NOMO-1 (cell line): ENCODE measurements at regions not wholly inside any gene's neighbourhood (a gene's known extent, or its start where the extent isn't known, plus 50 kb on each side); places are given as distances from the start of the nearest gene placed in this dataset.

Source experiments
- DNase-seq, 2 experiments: peaks; one replicate each; lab custom pipeline; 2025; ENCODE audit not compliant: unreplicated experiment in 2 of 2; lab: John Stamatoyannopoulos, UW

GRCh38 chr3:117161816-117162215 lies 452.2 kb downstream of the TUSC7 start:
- DNase-seq: no peak

DNA sequence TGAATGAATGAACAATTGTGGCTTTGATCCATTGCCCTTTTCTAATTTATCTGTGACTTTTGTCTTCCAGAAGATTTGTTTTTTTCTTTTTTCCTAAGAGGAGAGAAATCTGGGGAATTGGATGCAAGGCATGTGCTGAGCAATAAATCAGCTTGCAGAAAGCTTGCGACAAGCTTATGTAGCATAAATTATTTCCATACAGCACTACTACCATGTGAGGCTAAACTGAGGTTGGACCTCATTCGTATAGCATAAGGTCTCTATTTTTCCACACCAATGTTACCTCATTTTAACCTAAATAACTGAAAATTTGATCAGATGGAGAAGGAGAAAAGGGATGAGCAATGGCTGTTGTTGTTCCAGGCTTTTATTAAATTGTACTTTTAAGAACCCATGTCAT lies 455.6 kb downstream of the TUSC7 start:
- no peak for DNase-seq

GRCh38 chr3:117165601-117166051 lies 456.0 kb downstream of the TUSC7 start:
- DNase-seq: no peak

GRCh38 chr3:117168896-117169295 lies 459.3 kb downstream of the TUSC7 start:
- DNase-seq: no peak

GRCh38 chr3:117170094-117170493 lies 460.5 kb downstream of the TUSC7 start:
- DNase-seq: no peak

DNA sequence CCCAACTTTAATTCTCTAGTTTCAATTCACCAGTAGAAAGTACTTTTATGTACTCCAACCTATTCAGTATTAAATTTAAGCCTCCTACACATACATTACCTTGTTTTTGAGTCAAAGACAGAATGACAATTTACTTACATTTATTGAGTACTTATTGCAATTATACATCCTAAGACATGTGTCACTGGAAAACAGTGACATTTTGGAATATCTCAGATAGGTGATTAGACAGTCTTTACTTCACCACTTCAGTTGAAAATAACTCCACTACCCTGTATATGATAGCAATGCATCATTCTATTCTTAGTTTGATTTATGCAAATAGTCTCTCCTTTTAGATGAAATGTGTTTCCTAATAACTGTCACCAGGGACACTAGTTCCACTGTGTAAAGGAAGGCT lies 461.5 kb downstream of the TUSC7 start:
- no peak for DNase-seq

- no peak for DNase-seq
Observed at GRCh38 chr3:117172426-117172825, 462.8 kb downstream of the TUSC7 start.

- no peak for DNase-seq
Observed at GRCh38 chr3:117181222-117181621, 471.6 kb downstream of the TUSC7 start.

DNA sequence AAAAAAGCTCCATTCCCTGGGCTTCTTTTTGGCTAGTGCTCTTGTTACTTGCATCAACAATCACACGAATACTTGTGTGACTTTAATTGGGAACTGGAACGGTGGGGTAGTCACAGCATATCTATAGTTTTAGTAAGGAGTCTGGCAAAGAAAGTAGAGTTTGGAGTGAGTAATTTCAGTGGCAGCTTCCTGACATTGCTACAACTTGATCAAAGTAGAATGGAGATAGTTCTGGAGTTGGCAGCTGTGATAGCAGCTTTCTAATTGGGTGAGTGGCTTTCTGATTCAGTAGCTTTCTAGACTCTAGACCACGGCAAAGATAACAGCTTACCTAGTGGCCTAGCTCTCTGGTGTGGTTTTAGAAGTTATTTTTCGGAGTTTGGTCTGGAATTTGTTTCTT lies 475.0 kb downstream of the TUSC7 start:
- no peak for DNase-seq

GRCh38 chr3:117191245-117191644 lies 481.7 kb downstream of the TUSC7 start:
- DNase-seq: no peak

DNA sequence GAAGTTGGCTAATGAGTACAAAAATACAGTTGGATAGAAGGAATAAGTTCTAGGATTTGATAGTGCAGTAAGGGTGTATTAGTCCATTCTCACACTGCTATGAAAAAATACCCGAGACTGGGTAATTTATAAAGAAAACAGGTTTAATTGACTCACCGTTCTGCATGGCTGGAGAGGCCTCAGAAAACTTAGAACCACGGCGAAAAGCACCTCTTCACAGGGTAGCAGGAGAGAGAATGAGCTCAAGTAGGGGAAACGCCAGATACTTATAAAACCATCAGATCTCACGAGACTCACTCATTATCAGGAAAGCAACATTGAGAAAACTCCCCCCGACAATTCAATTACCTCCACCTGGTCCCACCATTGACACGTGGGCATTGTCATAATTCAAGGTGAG lies 483.3 kb downstream of the TUSC7 start:
- no peak for DNase-seq

- no peak for DNase-seq
Observed at GRCh38 chr3:117193390-117193789, 483.8 kb downstream of the TUSC7 start.

DNA sequence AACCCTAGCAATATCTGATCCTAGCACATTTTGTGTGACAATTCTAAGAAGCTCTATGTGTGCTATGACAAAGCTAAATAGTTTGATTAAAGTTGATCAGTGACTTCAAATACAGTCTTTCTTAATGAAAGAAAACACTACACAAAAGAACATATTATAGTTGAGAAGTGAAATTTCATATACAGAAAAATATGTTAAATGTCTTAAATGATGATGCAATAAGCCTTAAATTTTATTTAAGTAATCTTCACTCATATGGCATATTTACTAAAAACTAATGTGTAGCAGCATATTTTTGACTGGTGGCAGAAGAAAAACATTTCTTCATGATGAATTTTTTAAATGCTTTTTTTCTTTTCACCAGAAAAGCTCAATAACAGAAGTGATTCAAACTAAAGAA lies 485.5 kb downstream of the TUSC7 start:
- no peak for DNase-seq

- no peak for DNase-seq
Observed at GRCh38 chr3:117200962-117201361, 491.4 kb downstream of the TUSC7 start.

- no peak for DNase-seq
Observed at GRCh38 chr3:117201901-117202774, 492.6 kb downstream of the TUSC7 start.

GRCh38 chr3:117217355-117217754 lies 507.8 kb downstream of the TUSC7 start:
- no peak for DNase-seq

DNA sequence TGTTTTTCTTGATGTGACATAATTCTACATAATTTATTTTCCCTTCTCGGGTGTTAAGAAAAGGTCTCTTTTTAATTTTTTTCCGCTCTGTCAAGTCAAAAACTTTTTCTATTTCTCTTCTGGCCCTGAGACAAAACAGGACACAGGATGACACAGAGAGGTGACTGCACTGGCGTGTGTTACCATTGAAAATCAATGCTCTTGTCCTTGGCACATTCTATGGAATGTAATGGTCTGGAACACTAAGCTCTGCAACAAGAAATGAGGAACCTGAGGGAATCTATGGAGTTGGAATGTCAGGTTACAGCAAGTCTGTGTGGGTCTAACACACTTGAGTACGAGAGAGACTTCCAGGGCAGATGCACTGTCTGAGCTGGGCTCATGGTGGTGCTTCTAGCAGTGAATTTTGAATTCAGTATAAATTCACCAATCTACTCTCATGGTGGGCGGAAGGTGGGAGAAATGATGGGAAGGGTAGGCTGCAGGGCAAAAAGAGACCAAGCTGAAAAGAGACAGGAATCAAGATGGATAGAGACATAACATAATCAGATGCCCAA lies 508.3 kb downstream of the TUSC7 start:
- DNase-seq: no peak

DNA sequence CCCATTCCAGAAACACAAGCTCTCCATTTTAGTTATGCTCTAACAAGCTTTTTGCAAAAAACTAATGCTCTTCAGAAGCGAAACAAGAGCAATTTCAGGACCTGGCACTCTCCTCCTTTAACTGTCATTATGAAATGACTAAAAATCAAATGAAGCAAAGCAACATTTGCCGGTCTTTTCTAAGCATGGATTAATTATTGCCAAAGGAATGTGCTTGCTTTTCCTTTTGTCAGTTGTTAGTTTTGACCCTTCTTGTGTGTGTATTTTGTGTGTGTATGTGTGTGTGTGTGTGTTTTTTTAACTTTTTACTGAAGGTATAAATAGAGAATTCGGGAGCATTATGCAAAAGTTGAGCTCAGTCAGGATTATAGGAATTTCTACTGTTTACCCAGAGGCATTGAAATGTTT lies 509.1 kb downstream of the TUSC7 start:
- no peak for DNase-seq

DNA sequence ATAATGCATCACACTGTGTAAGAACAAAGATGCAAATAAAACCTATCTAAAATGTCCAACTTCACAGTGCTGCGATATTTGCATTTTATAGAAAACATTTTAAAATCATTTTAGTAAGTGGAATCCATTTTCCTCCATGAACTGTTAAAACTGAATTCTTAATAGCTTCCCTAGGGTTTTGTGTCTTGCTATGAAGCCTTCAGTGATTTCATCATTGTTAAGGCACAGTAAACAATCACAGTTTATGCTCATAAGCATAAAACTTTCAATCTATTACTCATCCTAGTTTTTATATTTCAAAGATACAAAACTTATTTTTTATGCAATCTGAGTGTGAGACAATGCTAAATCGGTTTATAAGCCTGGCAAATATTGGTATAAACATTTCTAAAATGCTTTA lies 509.7 kb downstream of the TUSC7 start:
- no peak for DNase-seq

DNA sequence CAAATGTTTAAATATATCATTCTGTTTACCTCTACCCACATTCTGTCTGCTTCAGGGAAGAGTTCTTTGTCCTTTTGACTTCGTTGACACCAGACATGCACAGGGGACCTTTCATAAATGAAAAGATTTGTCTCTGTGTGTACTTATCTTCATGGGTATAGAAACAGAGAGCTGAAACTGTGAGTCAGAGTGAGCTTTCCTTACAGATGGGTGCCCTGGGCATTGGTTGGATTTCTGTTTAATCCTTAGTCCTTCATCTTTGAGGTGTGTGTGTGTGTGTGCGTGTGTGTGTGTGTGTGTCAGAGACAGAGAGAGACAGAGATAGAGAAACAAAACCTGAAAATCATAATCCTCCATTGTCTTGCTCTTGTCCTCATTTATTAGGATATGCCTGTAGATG lies 517.4 kb downstream of the TUSC7 start:
- DNase-seq: no peak

- no peak for DNase-seq
Observed at GRCh38 chr3:117228466-117228865, 518.9 kb downstream of the TUSC7 start.

- no peak for DNase-seq
Observed at GRCh38 chr3:117230924-117231323, 521.3 kb downstream of the TUSC7 start.
